GM12891 (cell line): ENCODE measurements at regions not wholly inside any gene's neighbourhood (a gene's known extent, or its start where the extent isn't known, plus 50 kb on each side); places are given as distances from the start of the nearest gene placed in this dataset.

Source experiments
- POLR2A ChIP-seq: IDR thresholded peaks from 2 replicates; pipeline ENCODE4 v1.6.1; 2011; ENCODE audit warnings: low read depth, low read length, control low read depth
- POLR2AphosphoS5 ChIP-seq: IDR thresholded peaks from 2 replicates; pipeline ENCODE4 v1.6.1; 2011; ENCODE audit warnings: low read depth, low read length, control low read depth
- POU2F2 ChIP-seq: IDR thresholded peaks from 2 replicates; pipeline ENCODE4 v1.6.1; 2011; ENCODE audit warnings: low read depth, mild to moderate bottlenecking, control low read depth, low read length, moderate library complexity
- SPI1 ChIP-seq: IDR thresholded peaks from 2 replicates; pipeline ENCODE4 v1.6.1; 2011; ENCODE audit warnings: low read depth, low read length, control low read depth
- TAF1 ChIP-seq: IDR thresholded peaks from 2 replicates; pipeline ENCODE4 v1.6.1; 2011; ENCODE audit warnings: low read depth, low read length, control low read depth

DNA sequence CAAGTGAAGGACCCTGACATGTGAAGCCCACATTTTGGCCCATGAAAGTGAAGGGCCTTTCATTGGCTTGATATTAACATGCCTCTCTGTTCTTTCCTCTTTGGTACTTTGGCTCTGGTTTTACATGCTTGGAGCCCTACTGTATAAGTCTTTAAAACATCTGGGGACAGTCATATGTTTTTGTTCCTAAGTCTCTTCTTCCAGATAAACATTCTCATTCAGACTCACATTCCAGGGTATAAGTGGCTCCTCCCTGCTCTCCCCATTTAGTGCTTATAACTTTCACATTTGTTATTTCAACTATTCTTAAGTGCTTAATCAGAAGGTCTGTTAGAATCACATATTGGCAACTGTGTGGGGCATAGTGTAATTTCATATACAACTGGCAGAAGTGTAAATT is 1932.2 kb upstream of the CELF4 start:
- TF ChIP-seq POLR2A (no peak), TAF1 (no peak), POLR2AphosphoS5 (no peak), SPI1 (no peak), POU2F2 (no peak)
